ENCODE measurements at regions not wholly inside any gene's neighbourhood (a gene's known extent, or its start where the extent isn't known, plus 50 kb on each side); places are given as distances from the start of the nearest gene placed in this dataset.

DNA sequence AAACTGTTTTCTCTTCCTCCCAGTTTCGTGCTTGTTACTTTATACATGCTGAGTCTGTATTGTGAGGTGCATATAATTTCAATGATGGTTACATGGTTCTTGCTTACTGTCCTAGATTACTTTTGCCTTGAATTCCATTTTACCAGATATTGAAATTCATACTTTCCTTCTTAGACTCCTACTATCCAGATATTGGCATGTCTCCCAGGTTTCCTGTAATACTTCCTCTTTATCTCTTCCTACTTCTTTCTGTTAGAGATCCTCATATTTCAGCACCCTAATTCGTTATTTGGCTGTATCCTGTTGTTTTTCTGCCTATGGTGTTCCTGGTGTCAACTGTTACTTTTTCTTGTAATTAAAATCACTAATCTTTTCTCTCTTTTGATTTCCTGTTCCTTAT, 522.1 kb downstream of the CCDC171 start:
- Histone ChIP-seq H3K36me3 (ENCODE audit: control insufficient read depth in 4 of 4, insufficient read depth in 3 of 4, low read depth in 1 of 4, low read length in 3 of 4) (no peaks in the 10 kb centered on the region), H3K4me3 (ENCODE audit: low read depth in 1 of 3, low read length in 3 of 3) (no peak overlapping the region), H3K9ac (ENCODE audit: low read depth in 1 of 2, low read length in 2 of 2) (no peak overlapping the region), H3K9me3 (ENCODE audit: control insufficient read depth in 4 of 4, low read length in 3 of 4) (no peaks in the 10 kb centered on the region), H3K4me1 (ENCODE audit: control insufficient read depth in 4 of 4, insufficient read depth in 4 of 4, low read length in 3 of 4) (no peaks in the 10 kb centered on the region), H3K27ac (ENCODE audit: low read depth in 1 of 2, low read length in 2 of 2) (no peak overlapping the region), H3K27me3 (ENCODE audit: control insufficient read depth in 4 of 4, insufficient read depth in 4 of 4, low read length in 3 of 4) (no peaks in the 10 kb centered on the region)
- no peak for DNase-seq (ENCODE audit: low spot score)
- WGBS, result 49% methylated on average over 2 of the region's 2 CpGs
- TF ChIP-seq GABPA (IDR thresholded peaks at IDR 0.05 in 1 of 2, conservative IDR thresholded peaks at IDR 0.05 in 1 of 2) (no peak), TAF1 (conservative IDR thresholded peaks at IDR 0.05) (no peak), FOXA2 (IDR thresholded peaks at IDR 0.05) (no peak), HNF4G (IDR thresholded peaks at IDR 0.05) (no peak), FOXA1 (IDR thresholded peaks at IDR 0.05) (no peak), RAD21 (IDR thresholded peaks at IDR 0.05) (no peak), HNF4A (conservative IDR thresholded peaks at IDR 0.05) (no peak), RXRA (IDR thresholded peaks at IDR 0.05) (no peak), JUND (IDR thresholded peaks at IDR 0.05) (no peak), YY1 (IDR thresholded peaks at IDR 0.05) (no peak)

DNA sequence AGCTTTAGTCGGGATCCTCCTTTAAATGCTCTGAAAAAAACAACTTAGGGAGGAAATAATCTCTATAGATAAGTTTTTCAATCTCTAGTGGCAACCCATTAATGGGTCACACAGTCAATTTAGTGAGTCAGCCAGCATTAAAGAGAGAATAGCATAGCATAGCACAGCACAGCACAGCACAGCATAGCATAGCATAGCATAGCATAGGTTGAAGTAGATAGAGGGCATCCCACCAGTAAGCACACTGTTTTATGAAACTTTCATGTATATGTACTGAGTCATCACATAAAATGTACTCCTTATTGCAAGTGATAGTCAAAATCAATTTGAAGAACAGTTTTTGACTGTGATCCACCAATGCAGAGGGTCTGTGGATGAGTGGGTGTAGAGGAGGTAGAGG, 522.9 kb downstream of the CCDC171 start:
- H3K27me3 ChIP-seq (ENCODE audit: control insufficient read depth in 4 of 4, insufficient read depth in 4 of 4, low read length in 3 of 4), result no peaks in the 10 kb centered on the region
- H3K36me3 ChIP-seq (ENCODE audit: control insufficient read depth in 4 of 4, insufficient read depth in 3 of 4, low read depth in 1 of 4, low read length in 3 of 4), result no peaks in the 10 kb centered on the region
- H3K27ac ChIP-seq (ENCODE audit: low read depth in 1 of 2, low read length in 2 of 2), result no peak overlapping the region
- no peak for DNase-seq (ENCODE audit: low spot score)
- TF ChIP-seq NR2F2 (IDR thresholded peaks at IDR 0.05) (no peak), FOXA2 (IDR thresholded peaks at IDR 0.05) (no peak), YY1 (IDR thresholded peaks at IDR 0.05) (no peak), SP1 (IDR thresholded peaks at IDR 0.05) (no peak), FOXA1 (IDR thresholded peaks at IDR 0.05) (no peak)
- TF ChIP-seq, protein P1, sequence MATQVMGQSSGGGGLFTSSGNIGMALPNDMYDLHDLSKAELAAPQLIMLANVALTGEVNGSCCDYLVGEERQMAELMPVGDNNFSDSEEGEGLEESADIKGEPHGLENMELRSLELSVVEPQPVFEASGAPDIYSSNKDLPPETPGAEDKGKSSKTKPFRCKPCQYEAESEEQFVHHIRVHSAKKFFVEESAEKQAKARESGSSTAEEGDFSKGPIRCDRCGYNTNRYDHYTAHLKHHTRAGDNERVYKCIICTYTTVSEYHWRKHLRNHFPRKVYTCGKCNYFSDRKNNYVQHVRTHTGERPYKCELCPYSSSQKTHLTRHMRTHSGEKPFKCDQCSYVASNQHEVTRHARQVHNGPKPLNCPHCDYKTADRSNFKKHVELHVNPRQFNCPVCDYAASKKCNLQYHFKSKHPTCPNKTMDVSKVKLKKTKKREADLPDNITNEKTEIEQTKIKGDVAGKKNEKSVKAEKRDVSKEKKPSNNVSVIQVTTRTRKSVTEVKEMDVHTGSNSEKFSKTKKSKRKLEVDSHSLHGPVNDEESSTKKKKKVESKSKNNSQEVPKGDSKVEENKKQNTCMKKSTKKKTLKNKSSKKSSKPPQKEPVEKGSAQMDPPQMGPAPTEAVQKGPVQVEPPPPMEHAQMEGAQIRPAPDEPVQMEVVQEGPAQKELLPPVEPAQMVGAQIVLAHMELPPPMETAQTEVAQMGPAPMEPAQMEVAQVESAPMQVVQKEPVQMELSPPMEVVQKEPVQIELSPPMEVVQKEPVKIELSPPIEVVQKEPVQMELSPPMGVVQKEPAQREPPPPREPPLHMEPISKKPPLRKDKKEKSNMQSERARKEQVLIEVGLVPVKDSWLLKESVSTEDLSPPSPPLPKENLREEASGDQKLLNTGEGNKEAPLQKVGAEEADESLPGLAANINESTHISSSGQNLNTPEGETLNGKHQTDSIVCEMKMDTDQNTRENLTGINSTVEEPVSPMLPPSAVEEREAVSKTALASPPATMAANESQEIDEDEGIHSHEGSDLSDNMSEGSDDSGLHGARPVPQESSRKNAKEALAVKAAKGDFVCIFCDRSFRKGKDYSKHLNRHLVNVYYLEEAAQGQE (IDR thresholded peaks at IDR 0.05), result no peak
- H3K4me3 ChIP-seq (ENCODE audit: low read depth in 1 of 3, low read length in 3 of 3), result no peak overlapping the region
- H3K9me3 ChIP-seq (ENCODE audit: control insufficient read depth in 4 of 4, low read length in 3 of 4), result no peaks in the 10 kb centered on the region
- 65% methylated on average over 1 of the region's 1 CpG for WGBS
- no peak overlapping the region for H3K9ac ChIP-seq (ENCODE audit: low read depth in 1 of 2, low read length in 2 of 2)
- no peaks in the 10 kb centered on the region for H3K4me1 ChIP-seq (ENCODE audit: control insufficient read depth in 4 of 4, insufficient read depth in 4 of 4, low read length in 3 of 4)

DNA sequence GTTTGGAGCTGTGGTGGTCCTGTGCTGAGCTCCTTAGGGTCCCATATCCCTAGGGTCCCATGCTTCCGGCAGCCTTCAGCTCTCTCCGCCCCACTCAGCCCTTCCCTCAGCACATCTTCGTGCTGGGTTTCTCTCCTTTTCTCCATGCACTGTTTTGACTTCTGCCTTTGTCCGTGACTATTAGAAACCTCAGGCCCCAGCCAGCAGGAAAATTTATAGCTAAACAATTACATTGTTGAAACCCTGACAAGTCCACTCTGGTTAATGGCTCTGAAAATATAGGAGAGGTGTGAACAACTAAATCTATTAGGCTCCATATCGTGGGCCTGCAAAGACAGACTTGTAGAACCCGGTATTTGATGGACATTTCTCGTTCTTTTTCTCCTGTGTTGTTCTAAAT, 523.7 kb downstream of the CCDC171 start:
- WGBS, result 92% methylated on average over 7 of the region's 7 CpGs
- Histone ChIP-seq H3K9me3 (ENCODE audit: control insufficient read depth in 4 of 4, low read length in 3 of 4) (no peaks in the 10 kb centered on the region), H3K9ac (ENCODE audit: low read depth in 1 of 2, low read length in 2 of 2) (no peak overlapping the region), H3K4me1 (ENCODE audit: control insufficient read depth in 4 of 4, insufficient read depth in 4 of 4, low read length in 3 of 4) (no peaks in the 10 kb centered on the region), H3K27ac (ENCODE audit: low read depth in 1 of 2, low read length in 2 of 2) (no peak overlapping the region), H3K4me3 (ENCODE audit: low read depth in 1 of 3, low read length in 3 of 3) (no peak overlapping the region), H3K27me3 (ENCODE audit: control insufficient read depth in 4 of 4, insufficient read depth in 4 of 4, low read length in 3 of 4) (no peaks in the 10 kb centered on the region), H3K36me3 (ENCODE audit: control insufficient read depth in 4 of 4, insufficient read depth in 3 of 4, low read depth in 1 of 4, low read length in 3 of 4) (no peaks in the 10 kb centered on the region)
- DNase-seq (ENCODE audit: low spot score), result no peak
- TF ChIP-seq, protein P2, sequence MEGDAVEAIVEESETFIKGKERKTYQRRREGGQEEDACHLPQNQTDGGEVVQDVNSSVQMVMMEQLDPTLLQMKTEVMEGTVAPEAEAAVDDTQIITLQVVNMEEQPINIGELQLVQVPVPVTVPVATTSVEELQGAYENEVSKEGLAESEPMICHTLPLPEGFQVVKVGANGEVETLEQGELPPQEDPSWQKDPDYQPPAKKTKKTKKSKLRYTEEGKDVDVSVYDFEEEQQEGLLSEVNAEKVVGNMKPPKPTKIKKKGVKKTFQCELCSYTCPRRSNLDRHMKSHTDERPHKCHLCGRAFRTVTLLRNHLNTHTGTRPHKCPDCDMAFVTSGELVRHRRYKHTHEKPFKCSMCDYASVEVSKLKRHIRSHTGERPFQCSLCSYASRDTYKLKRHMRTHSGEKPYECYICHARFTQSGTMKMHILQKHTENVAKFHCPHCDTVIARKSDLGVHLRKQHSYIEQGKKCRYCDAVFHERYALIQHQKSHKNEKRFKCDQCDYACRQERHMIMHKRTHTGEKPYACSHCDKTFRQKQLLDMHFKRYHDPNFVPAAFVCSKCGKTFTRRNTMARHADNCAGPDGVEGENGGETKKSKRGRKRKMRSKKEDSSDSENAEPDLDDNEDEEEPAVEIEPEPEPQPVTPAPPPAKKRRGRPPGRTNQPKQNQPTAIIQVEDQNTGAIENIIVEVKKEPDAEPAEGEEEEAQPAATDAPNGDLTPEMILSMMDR (IDR thresholded peaks at IDR 0.05; ENCODE audit: low read depth, low read length, missing input control), result no peak
- TF ChIP-seq, protein P3, sequence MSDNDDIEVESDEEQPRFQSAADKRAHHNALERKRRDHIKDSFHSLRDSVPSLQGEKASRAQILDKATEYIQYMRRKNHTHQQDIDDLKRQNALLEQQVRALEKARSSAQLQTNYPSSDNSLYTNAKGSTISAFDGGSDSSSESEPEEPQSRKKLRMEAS (IDR thresholded peaks at IDR 0.05), result no peak
- TF ChIP-seq, protein P4, sequence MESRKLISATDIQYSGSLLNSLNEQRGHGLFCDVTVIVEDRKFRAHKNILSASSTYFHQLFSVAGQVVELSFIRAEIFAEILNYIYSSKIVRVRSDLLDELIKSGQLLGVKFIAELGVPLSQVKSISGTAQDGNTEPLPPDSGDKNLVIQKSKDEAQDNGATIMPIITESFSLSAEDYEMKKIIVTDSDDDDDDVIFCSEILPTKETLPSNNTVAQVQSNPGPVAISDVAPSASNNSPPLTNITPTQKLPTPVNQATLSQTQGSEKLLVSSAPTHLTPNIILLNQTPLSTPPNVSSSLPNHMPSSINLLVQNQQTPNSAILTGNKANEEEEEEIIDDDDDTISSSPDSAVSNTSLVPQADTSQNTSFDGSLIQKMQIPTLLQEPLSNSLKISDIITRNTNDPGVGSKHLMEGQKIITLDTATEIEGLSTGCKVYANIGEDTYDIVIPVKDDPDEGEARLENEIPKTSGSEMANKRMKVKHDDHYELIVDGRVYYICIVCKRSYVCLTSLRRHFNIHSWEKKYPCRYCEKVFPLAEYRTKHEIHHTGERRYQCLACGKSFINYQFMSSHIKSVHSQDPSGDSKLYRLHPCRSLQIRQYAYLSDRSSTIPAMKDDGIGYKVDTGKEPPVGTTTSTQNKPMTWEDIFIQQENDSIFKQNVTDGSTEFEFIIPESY (IDR thresholded peaks at IDR 0.05), result no peak
- no peak for TF ChIP-seq HNF4A (conservative IDR thresholded peaks at IDR 0.05)
- TF ChIP-seq FOXA1 (IDR thresholded peaks at IDR 0.05), result no peak
- TF ChIP-seq EGR1 (IDR thresholded peaks at IDR 0.05; ENCODE audit: low read depth in 2 of 2), result no peak
- TF ChIP-seq, protein P1 (IDR thresholded peaks at IDR 0.05), result no peak
- no peak for TF ChIP-seq RXRA (IDR thresholded peaks at IDR 0.05)
- no peak for TF ChIP-seq YY1 (IDR thresholded peaks at IDR 0.05)
- no peak for TF ChIP-seq JUND (IDR thresholded peaks at IDR 0.05)
- no peak for TF ChIP-seq HNF4G (IDR thresholded peaks at IDR 0.05)
- no peak for TF ChIP-seq NR2F2 (IDR thresholded peaks at IDR 0.05)
- TF ChIP-seq TAF1 (conservative IDR thresholded peaks at IDR 0.05), result no peak
- TF ChIP-seq GABPA (IDR thresholded peaks at IDR 0.05 in 1 of 2, conservative IDR thresholded peaks at IDR 0.05 in 1 of 2), result no peak
- TF ChIP-seq RAD21 (IDR thresholded peaks at IDR 0.05), result no peak

Measured in liver (tissue), 8 donors.